Activated CD4-positive, alpha-beta T cell treated with anti-CD3 and anti-CD28 coated beads, Interleukin-10, Interleukin-2, amounts not matched to agents 100 ng/mL and 50 ng/mL, durations not matched to agents 16 hours and 8 hours (primary cell): ENCODE measurements at regions not wholly inside any gene's neighbourhood (a gene's known extent, or its start where the extent isn't known, plus 50 kb on each side); places are given as distances from the start of the nearest gene placed in this dataset.
"Not testable (repeated sequence)": the region's sequence is repeated elsewhere in the genome, so short reads cannot be mapped to it uniquely, and the experiment has no call there.

Source experiments
- DNase-seq: peaks from one replicate; pipeline ENCODE4 v3.0.0-alpha.2; 2020

DNA sequence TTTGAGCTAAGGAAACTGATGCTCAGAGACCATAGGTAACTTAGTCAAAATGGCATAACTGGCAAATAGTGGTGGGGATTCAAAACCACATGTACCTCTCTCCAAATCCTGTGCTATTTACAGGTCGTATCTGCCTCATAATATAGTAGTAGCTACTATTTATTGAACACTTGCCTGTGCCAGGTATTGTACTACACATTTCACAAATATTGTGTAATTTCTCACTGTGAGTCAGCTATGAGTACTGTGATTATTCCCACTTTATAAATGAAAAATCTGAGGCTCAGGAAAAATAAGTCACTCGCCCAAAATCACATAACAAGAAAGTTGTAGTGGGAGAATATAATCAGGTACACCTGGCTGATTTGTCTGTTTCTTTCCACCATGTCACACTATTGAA lies 199.8 kb upstream of the FAT3 start:
- no peak for DNase-seq

GRCh38 chr11:92022499-92022898 lies 202.1 kb upstream of the FAT3 start:
- DNase-seq = no peak

DNA sequence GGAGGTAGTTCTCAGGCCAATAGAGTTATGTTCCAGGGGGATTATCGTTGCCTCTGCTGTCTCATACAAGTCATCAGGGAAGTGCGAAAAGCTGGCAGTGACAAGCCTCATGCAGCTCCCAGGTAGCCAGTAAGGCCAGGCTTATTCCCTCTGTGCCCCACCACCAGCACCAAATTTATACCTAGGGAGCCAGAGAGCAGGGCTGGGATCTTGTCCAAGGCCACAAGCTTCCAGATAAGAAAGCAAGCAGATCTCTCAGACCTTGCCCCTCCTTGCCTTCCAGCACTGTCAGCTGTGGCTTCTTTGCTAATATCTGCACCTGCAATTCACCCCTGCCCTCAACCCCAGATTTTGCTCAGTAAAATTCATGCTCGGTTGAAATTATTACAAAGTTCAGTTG lies 206.3 kb upstream of the FAT3 start:
- DNase-seq = no peak

- DNase-seq = no peak
Observed at GRCh38 chr11:92008249-92008648, 216.4 kb upstream of the FAT3 start.

GRCh38 chr11:92002568-92002967 lies 222.1 kb upstream of the FAT3 start:
- no peak for DNase-seq

- no peak for DNase-seq
Observed at GRCh38 chr11:91998481-91998880, 226.1 kb upstream of the FAT3 start.

GRCh38 chr11:91997226-91997625 lies 227.4 kb upstream of the FAT3 start:
- DNase-seq = no peak

DNA sequence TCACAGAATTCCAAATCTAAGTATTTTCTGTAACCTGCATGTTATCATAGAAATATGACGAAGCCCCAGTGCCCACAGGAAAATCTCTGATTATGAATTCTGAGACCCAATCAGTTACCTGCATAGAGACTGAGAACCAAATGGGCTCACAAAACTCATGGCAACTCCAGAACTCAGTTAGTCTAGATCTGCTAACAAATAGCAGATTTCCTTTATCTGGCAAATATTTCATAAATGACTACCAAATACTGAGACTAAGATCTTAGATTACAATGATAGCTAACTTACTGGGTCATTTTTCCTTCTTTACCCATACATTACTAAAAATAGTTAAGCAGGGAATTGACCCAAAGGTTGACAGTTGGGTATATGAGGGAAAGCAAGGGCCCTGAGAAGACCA lies 228.1 kb upstream of the FAT3 start:
- no peak for DNase-seq

DNA sequence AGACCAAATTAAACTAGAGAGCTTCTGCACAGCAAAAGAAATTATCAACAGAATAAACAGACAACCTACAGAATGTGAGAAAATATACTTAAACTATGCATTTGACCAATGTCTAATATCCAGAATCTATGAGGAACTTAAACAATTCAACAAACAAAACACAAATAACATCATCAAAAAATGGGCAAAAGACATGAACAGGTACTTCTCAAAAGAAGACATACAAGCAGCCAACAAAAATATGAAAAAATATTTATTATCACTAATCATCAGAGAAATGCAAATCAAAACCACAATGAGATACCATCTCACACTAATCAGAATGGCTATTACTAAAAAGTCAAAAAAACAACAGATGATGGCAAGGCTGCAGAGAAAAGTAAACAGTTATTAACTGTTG lies 236.2 kb upstream of the FAT3 start:
- not testable (repeated sequence) for DNase-seq

DNA sequence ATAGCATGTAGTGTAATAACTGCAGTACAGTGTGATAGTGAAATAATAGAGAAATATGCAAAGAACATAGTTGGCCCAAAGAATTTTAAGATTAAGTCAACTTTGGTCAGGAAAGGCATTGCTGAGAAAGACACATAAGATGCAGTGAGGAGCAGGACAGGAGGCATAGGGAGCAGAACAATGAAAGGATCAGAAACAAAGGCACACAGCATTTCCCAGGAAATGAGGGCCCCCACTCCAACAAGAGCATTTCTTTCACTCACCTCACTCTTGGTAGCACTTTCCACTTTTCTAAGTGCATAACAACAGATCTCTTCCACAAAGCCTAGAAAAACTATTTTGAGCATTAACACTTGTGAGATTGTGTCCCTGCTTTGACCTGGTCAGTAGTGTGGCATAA lies 238.4 kb upstream of the FAT3 start:
- no peak for DNase-seq

GRCh38 chr11:91984033-91984584 lies 240.5 kb upstream of the FAT3 start:
- no peak for DNase-seq

- DNase-seq = no peak
Observed at GRCh38 chr11:91981995-91982394, 242.6 kb upstream of the FAT3 start.

- DNase-seq = no peak
Observed at GRCh38 chr11:91979775-91980174, 244.8 kb upstream of the FAT3 start.

DNA sequence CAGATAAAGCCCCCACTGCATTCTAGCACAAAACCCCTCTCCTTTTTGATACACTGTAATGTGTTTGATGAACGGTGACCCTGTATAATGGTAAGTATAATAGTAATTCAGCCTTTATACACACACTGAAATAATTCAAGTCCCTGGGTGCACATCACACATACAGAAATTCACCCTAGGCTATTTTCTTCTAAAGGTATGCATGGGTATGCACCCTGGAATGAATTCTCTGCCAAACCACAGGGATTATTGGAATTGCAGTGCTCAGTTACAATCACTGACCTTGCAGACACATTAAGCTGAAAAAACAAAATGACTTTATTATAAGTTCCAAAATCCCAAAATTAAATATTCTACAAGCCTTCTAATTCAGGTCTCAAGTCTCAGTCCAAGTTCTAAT lies 245.9 kb upstream of the FAT3 start:
- no peak for DNase-seq

GRCh38 chr11:91972665-91973266 lies 251.9 kb upstream of the FAT3 start:
- DNase-seq = no peak

GRCh38 chr11:91970624-91971023 lies 254.0 kb upstream of the FAT3 start:
- DNase-seq = no peak

- no peak for DNase-seq
Observed at GRCh38 chr11:91969486-91969885, 255.1 kb upstream of the FAT3 start.

DNA sequence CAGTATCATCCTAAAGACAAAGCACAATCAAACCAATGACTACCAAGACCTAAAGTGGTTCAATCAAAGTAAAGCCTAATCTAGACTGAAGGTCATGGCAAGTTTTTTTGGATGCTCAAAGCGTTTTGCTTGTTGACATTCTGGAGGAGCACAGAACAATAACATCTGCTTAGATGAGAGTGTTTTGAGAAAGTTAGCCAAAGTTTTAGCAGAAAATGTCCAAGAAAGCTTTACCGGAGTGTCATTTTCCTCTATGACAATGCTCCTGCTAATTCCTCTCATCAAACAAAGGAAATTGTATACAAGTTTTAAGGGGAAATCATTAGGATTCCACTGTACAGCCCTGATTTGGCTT lies 256.9 kb upstream of the FAT3 start:
- no peak for DNase-seq

DNA sequence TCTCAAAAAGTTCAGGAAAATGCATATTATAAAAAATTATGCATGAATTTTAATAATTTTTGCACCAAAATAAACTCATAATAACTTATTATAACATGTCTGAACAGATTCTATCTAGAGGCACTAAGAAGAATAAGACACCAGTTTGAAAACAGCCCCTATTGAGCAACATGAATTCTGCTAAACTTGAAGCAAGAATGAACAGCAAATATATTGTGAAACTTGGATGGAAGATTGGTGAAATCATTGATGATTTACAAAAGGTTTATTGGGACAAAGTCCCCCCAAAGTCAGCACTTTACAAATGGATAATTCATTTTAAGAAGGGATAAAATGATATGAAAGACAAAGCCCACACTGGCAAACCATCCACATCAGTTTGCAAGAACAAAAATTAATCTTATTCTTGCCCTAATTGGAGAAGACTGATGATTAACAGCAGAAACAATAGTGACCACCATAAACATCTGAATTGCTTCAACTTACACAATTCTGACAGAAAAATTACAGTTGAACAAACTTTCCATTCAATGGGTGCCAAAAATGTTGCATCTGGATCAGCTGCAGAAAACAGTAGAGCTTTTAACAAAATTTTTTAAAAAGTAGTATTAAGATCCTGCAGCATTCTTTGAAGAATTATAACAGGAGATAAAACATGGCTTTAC lies 257.5 kb upstream of the FAT3 start:
- no peak for DNase-seq

DNA sequence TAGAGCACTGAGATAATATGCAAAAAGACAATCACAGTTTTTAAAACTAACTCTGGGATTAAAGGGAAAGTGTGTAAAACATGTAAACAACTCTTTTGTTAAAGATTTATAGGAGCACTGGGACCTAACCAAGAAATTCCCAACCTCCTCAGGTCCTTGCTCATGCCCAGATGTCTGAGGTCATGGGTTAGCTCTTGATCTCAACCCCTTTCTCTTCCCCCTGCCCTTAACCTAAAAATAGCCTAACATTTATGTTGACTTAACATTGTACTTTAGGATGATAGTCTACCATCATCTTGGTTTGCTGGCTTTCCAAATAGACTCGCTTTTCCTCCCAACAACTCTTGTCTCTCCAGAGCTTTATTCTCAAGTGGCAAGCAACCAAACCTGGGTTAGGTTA lies 258.2 kb upstream of the FAT3 start:
- no peak for DNase-seq

DNA sequence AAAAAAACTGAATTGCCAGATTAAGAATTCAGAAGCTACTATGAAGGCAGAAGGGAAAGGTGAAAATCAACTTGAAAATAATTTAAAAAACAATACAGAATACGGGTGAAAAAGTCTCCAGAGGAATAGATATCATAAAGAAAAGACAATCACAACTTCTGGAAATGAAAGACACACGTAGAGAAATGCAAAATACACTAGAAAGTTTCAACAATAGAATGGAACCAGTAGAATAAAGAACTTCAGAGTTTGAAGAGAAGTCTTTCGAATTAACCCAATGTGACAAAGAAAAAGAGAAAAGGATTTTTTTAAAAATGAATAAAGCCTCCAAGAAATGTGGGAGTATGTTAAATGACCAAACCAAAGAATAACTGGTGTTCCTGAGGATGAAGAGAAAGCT lies 263.8 kb upstream of the FAT3 start:
- no peak for DNase-seq

GRCh38 chr11:91959411-91959810 lies 265.2 kb upstream of the FAT3 start:
- DNase-seq = no peak

DNA sequence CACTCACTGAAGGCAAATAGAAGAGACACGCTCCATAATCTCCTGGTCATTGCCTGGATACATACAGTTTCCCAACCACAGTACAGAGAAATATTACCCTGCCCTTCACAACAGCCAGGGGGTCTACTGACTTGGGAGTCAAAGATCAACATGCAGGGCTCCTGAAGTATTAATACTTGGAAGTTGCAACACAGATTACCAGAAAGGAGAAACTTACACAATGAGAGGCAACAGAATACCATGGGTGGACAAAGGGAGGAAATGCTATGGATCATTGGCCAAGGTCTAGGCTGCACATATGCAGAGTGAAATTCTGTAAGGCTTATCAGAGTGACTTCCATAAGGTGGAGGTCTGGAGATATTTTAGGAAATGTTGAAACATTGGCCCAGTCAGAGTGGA lies 267.9 kb upstream of the FAT3 start:
- DNase-seq = no peak

DNA sequence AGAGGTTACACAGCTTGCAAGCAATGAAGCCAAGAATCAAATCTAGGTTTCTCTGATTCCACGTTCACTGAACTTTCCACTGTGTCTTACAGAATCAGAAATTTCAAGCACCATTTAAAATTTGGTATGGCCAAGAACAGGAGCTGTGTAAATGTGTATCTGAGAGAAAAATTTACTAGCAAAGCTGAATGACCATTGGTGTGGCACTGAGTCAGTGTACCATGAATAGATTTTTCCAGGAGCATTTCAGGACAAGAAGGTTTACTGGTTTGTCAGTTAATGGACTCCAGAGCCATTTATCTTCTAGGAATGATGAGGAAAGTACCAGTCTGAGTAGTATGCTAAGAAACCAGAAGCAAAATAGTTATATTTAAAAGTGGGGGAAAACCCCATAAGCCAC lies 269.4 kb upstream of the FAT3 start:
- DNase-seq = no peak

DNA sequence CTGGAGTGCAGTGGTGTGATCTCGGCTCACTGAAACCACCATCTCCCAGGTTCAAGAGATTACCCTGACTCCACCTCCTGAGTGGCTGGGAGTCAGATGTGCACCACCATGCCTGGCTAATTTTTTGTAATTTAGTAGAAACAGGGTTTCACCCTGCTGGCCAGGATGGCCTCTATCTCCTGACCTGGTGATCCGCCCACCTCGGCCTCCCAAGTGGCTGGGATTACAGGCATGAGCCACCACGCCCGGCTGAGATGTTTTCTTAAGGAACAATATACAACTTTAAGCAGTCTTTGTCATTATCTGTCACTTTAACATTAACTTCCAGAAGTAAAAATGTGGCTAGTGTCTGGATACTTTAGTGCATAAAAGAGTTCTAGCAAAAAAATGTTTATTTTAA lies 272.6 kb upstream of the FAT3 start:
- no peak for DNase-seq
